C4-2B (cell line): ENCODE measurements at regions not wholly inside any gene's neighbourhood (a gene's known extent, or its start where the extent isn't known, plus 50 kb on each side); places are given as distances from the start of the nearest gene placed in this dataset.

Source experiments
- ZFX ChIP-seq: fragments of 450-650 bp; IDR thresholded peaks from 2 replicates; pipeline ENCODE4 v1.6.1; 2017
- TF ChIP-seq, protein P1 (sequence below): fragments of 450-650 bp; conservative IDR thresholded peaks from 2 replicates; pipeline ENCODE4 v1.5.1; 2017; ENCODE audit warnings: mild to moderate bottlenecking

GRCh38 chr4:111601671-111602070, 543.6 kb upstream of the FAM241A start:
- TF ChIP-seq, protein P1, sequence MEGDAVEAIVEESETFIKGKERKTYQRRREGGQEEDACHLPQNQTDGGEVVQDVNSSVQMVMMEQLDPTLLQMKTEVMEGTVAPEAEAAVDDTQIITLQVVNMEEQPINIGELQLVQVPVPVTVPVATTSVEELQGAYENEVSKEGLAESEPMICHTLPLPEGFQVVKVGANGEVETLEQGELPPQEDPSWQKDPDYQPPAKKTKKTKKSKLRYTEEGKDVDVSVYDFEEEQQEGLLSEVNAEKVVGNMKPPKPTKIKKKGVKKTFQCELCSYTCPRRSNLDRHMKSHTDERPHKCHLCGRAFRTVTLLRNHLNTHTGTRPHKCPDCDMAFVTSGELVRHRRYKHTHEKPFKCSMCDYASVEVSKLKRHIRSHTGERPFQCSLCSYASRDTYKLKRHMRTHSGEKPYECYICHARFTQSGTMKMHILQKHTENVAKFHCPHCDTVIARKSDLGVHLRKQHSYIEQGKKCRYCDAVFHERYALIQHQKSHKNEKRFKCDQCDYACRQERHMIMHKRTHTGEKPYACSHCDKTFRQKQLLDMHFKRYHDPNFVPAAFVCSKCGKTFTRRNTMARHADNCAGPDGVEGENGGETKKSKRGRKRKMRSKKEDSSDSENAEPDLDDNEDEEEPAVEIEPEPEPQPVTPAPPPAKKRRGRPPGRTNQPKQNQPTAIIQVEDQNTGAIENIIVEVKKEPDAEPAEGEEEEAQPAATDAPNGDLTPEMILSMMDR: no peak
- no peak for TF ChIP-seq ZFX
